Gastroesophageal sphincter (tissue), 3 donors: ENCODE measurements at regions not wholly inside any gene's neighbourhood (a gene's known extent, or its start where the extent isn't known, plus 50 kb on each side); places are given as distances from the start of the nearest gene placed in this dataset.

ENCODE experiments used
- CTCF ChIP-seq, 4 experiments: fragments of 200-600 bp in 2 of 4; fragments of 450-650 bp in 2 of 4; sonication (generic) in 1 of 4; IDR thresholded peaks; one replicate each; pipeline ENCODE4 v1.5.1; 2017 to 2019; ENCODE audit warnings: antibody characterized with exemption in 4 of 4, mild to moderate bottlenecking in 2 of 4, moderate library complexity in 2 of 4
- EP300 ChIP-seq: sonication (generic); formaldehyde crosslinking; IDR thresholded peaks from one replicate; pipeline ENCODE4 v1.6.1; 2017; ENCODE audit warnings: antibody characterized with exemption, mild to moderate bottlenecking
- POLR2A ChIP-seq, 2 donors: fragments of 450-650 bp; IDR thresholded peaks; one replicate each; pipeline ENCODE4 v1.6.1; 2017; ENCODE audit warnings: antibody characterized with exemption in 2 of 2, mild to moderate bottlenecking in 2 of 2, moderate library complexity in 1 of 2
- POLR2AphosphoS5 ChIP-seq: sonication (generic); formaldehyde crosslinking; IDR thresholded peaks from one replicate; pipeline ENCODE4 v1.6.1; 2017; ENCODE audit warnings: antibody characterized with exemption

GRCh38 chr1:201713086-201713810, 115.7 kb upstream of the IPO9 start:
- TF ChIP-seq CTCF (IDR thresholded peaks at IDR 0.05): no peak
- TF ChIP-seq EP300: no peak
- peak; percentile 99 for TF ChIP-seq POLR2AphosphoS5
- TF ChIP-seq POLR2A (IDR thresholded peaks at IDR 0.05): no peak
